Hepatocyte (in vitro differentiated cells): ENCODE measurements at regions not wholly inside any gene's neighbourhood (a gene's known extent, or its start where the extent isn't known, plus 50 kb on each side); places are given as distances from the start of the nearest gene placed in this dataset.

Source experiments
- DNase-seq: peaks from one replicate; pipeline ENCODE4 v3.0.0-alpha.2; 2016; ENCODE audit warnings: low spot score
- H2AFZ ChIP-seq: fragments of 200-600 bp; sonication (generic); 2 replicates; pipeline ENCODE4 v1.6.0; 2016; ENCODE audit warnings: antibody characterized with exemption, mild to moderate bottlenecking
- H3K27ac ChIP-seq: fragments of 200-600 bp; sonication (generic); 2 replicates; pipeline ENCODE4 v1.5.1; 2016; ENCODE audit warnings: mild to moderate bottlenecking
- H3K27me3 ChIP-seq: fragments of 200-600 bp; sonication (generic); 2 replicates; pipeline ENCODE4 v1.6.1; 2016
- H3K36me3 ChIP-seq: fragments of 200-600 bp; sonication (generic); replicated peaks from 2 replicates; pipeline ENCODE4 v1.5.1; 2016; ENCODE audit warnings: low read depth; ENCODE audit not compliant: insufficient read depth
- H3K4me1 ChIP-seq: fragments of 200-600 bp; sonication (generic); 2 replicates; pipeline ENCODE4 v1.5.1; 2016; ENCODE audit warnings: mild to moderate bottlenecking, moderate library complexity; ENCODE audit not compliant: insufficient read depth
- H3K4me2 ChIP-seq: fragments of 200-600 bp; sonication (generic); 2 replicates; pipeline ENCODE4 v1.6.0; 2016
- H3K4me3 ChIP-seq: fragments of 200-600 bp; sonication (generic); 2 replicates; pipeline ENCODE4 v1.5.1; 2016; ENCODE audit warnings: mild to moderate bottlenecking
- H3K79me2 ChIP-seq: fragments of 200-600 bp; sonication (generic); 2 replicates; pipeline ENCODE4 v1.6.0; 2017; ENCODE audit warnings: mild to moderate bottlenecking
- H3K9me2 ChIP-seq: fragments of 200-600 bp; sonication (generic); replicated peaks from 2 replicates; pipeline ENCODE4 v1.6.0; 2017; ENCODE audit warnings: mild to moderate bottlenecking; ENCODE audit not compliant: insufficient read depth
- H3K9me3 ChIP-seq: fragments of 200-600 bp; sonication (generic); 2 replicates; pipeline ENCODE4 v1.5.1; 2016; ENCODE audit warnings: low read depth, mild to moderate bottlenecking
- H4K20me1 ChIP-seq: fragments of 200-600 bp; sonication (generic); 2 replicates; pipeline ENCODE4 v1.6.0; 2016; ENCODE audit warnings: mild to moderate bottlenecking; ENCODE audit not compliant: insufficient read depth, poor library complexity, severe bottlenecking
- CTCF ChIP-seq: fragments of 200-600 bp; sonication (generic); IDR thresholded peaks from 2 replicates; pipeline ENCODE4 v1.5.1; 2016; ENCODE audit warnings: antibody characterized with exemption, mild to moderate bottlenecking; ENCODE audit not compliant: poor library complexity
- EZH2 ChIP-seq: fragments of 200-600 bp; sonication (generic); IDR thresholded peaks from 2 replicates; pipeline ENCODE4 v1.6.1; 2016; ENCODE audit warnings: antibody characterized with exemption, mild to moderate bottlenecking, borderline replicate concordance
- EZH2phosphoT487 ChIP-seq: fragments of 200-600 bp; sonication (generic); IDR thresholded peaks from one replicate; pipeline ENCODE4 v1.6.1; 2018; ENCODE audit warnings: antibody characterized with exemption, mild to moderate bottlenecking, low read depth, moderate library complexity; ENCODE audit not compliant: unreplicated experiment, severe bottlenecking
- WGBS: methylation state at CpG from one replicate; pipeline ENCODE4 v1.1.6; 2016; ENCODE audit warnings: low lambda C conversion rate; ENCODE audit errors: missing lambda C conversion rate; 5-methylcytosine and 5-hydroxymethylcytosine counted together

GRCh38 chr20:11697055-11697454, 220.6 kb upstream of the BTBD3 start:
- 61% methylated on average over 2 of the region's 3 CpGs for WGBS
- H3K36me3 ChIP-seq = no peaks in the 10 kb centered on the region
- no peak overlapping the region for H2AFZ ChIP-seq
- no peak overlapping the region for H3K4me2 ChIP-seq
- H3K4me1 ChIP-seq = no peaks in the 10 kb centered on the region
- DNase-seq = peak; percentile 40
- H3K79me2 ChIP-seq = no peaks in the 10 kb centered on the region
- no peak overlapping the region for H3K4me3 ChIP-seq
- no peaks in the 10 kb centered on the region for H4K20me1 ChIP-seq
- no peaks in the 10 kb centered on the region for H3K9me2 ChIP-seq
- H3K27me3 ChIP-seq = no peaks in the 10 kb centered on the region
- TF ChIP-seq EZH2phosphoT487 (no peak), CTCF (no peak), EZH2 (no peak)
- H3K27ac ChIP-seq = no peak overlapping the region
- H3K9me3 ChIP-seq = no peaks in the 10 kb centered on the region

GRCh38 chr20:11697646-11698045, 220.0 kb upstream of the BTBD3 start:
- TF ChIP-seq CTCF = no peak
- TF ChIP-seq EZH2phosphoT487 = no peak
- TF ChIP-seq EZH2 = no peak
- Histone ChIP-seq H4K20me1 (no peaks in the 10 kb centered on the region), H3K27me3 (no peaks in the 10 kb centered on the region), H3K36me3 (no peaks in the 10 kb centered on the region), H3K4me1 (no peaks in the 10 kb centered on the region), H3K9me2 (no peaks in the 10 kb centered on the region), H3K79me2 (no peaks in the 10 kb centered on the region), H2AFZ (no peak overlapping the region), H3K9me3 (no peaks in the 10 kb centered on the region), H3K4me3 (no peak overlapping the region), H3K4me2 (no peak overlapping the region), H3K27ac (peak overlapping the region; percentile 4)
- no peak for DNase-seq
- 100% methylated on average over 1 of the region's 1 CpG for WGBS

GRCh38 chr20:11698124-11698523, 219.6 kb upstream of the BTBD3 start:
- Histone ChIP-seq H3K9me2 (no peaks in the 10 kb centered on the region), H3K79me2 (no peaks in the 10 kb centered on the region), H3K9me3 (no peaks in the 10 kb centered on the region), H3K4me1 (no peaks in the 10 kb centered on the region), H3K27me3 (no peaks in the 10 kb centered on the region), H3K4me3 (no peak overlapping the region), H4K20me1 (no peaks in the 10 kb centered on the region), H3K27ac (peak overlapping the region; percentile 4), H2AFZ (no peak overlapping the region), H3K4me2 (no peak overlapping the region), H3K36me3 (no peaks in the 10 kb centered on the region)
- DNase-seq = no peak
- TF ChIP-seq CTCF (no peak), EZH2 (no peak), EZH2phosphoT487 (no peak)

GRCh38 chr20:11700831-11701230, 216.9 kb upstream of the BTBD3 start:
- Histone ChIP-seq H3K9me2 (no peaks in the 10 kb centered on the region), H2AFZ (no peak overlapping the region), H3K4me1 (no peaks in the 10 kb centered on the region), H3K4me2 (no peak overlapping the region), H3K4me3 (no peak overlapping the region), H3K27ac (no peak overlapping the region), H3K27me3 (no peaks in the 10 kb centered on the region), H3K36me3 (no peaks in the 10 kb centered on the region), H3K79me2 (no peaks in the 10 kb centered on the region), H4K20me1 (no peaks in the 10 kb centered on the region), H3K9me3 (no peaks in the 10 kb centered on the region)
- no peak for TF ChIP-seq EZH2phosphoT487
- TF ChIP-seq EZH2 = no peak
- TF ChIP-seq CTCF = no peak
- WGBS = 86% methylated on average over 5 of the region's 5 CpGs
- DNase-seq = no peak
